ENCODE measurements at regions not wholly inside any gene's neighbourhood (a gene's known extent, or its start where the extent isn't known, plus 50 kb on each side); places are given as distances from the start of the nearest gene placed in this dataset.

- intact Hi-C loops (cut with DNase I; ENCODE audit: low total_unique reads), result no loop called here
- H3K4me1 ChIP-seq, result no peaks in the 10 kb centered on the region
Measured at GRCh38 chr16:64469351-64469750, 652.5 kb downstream of the CDH11 start.

GRCh38 chr16:64468515-64469090, 653.3 kb downstream of the CDH11 start:
- no peaks in the 10 kb centered on the region for H3K36me3 ChIP-seq (ENCODE audit: low read depth, missing control alignments)
- H3K9me3 ChIP-seq, result no peaks in the 10 kb centered on the region
- intact Hi-C loops (cut with DNase I; ENCODE audit: low total_unique reads), result no loop called here
- TF ChIP-seq POLR2A (IDR thresholded peaks at IDR 0.05) (no peak), CTCF (IDR thresholded peaks at IDR 0.05) (no peak)
- H3K4me1 ChIP-seq, result no peaks in the 10 kb centered on the region
- no peak overlapping the region for H3K27ac ChIP-seq
- no peaks in the 10 kb centered on the region for H3K27me3 ChIP-seq
- DNase-seq, result no peak
- WGBS, 2 donors, result 46 to 78% methylated on average over 1 of the region's 1 CpG
- no peak overlapping the region for H3K4me3 ChIP-seq

More at GRCh38 chr16:64469351-64469750, 652.5 kb downstream of the CDH11 start:
- no peaks in the 10 kb centered on the region for H3K36me3 ChIP-seq (ENCODE audit: low read depth, missing control alignments)
- 85 to 100% methylated on average over 1 of the region's 1 CpG for WGBS, 2 donors
- H3K27ac ChIP-seq, result no peak overlapping the region
- no peak overlapping the region for H3K4me3 ChIP-seq
- H3K9me3 ChIP-seq, result no peaks in the 10 kb centered on the region
- TF ChIP-seq POLR2A (IDR thresholded peaks at IDR 0.05) (no peak), CTCF (IDR thresholded peaks at IDR 0.05) (no peak)
- H3K27me3 ChIP-seq, result no peaks in the 10 kb centered on the region
- DNase-seq, result no peak

GRCh38 chr16:64459821-64460220, 662.0 kb downstream of the CDH11 start:
- intact Hi-C loops (cut with DNase I; ENCODE audit: low total_unique reads), result no loop called here
- Histone ChIP-seq H3K4me1 (no peaks in the 10 kb centered on the region), H3K27me3 (no peaks in the 10 kb centered on the region), H3K36me3 (ENCODE audit: low read depth, missing control alignments) (no peaks in the 10 kb centered on the region), H3K4me3 (no peak overlapping the region), H3K9me3 (no peaks in the 10 kb centered on the region), H3K27ac (no peak overlapping the region)
- peak; percentile 59 for DNase-seq
- WGBS, 2 donors, result 20 to 33% methylated on average over 1 of the region's 1 CpG
- TF ChIP-seq POLR2A (IDR thresholded peaks at IDR 0.05), result no peak
- TF ChIP-seq CTCF (IDR thresholded peaks at IDR 0.05), result no peak

- Histone ChIP-seq H3K27me3 (no peaks in the 10 kb centered on the region), H3K4me3 (no peak overlapping the region), H3K9me3 (no peaks in the 10 kb centered on the region), H3K27ac (no peak overlapping the region), H3K36me3 (ENCODE audit: low read depth, missing control alignments) (no peaks in the 10 kb centered on the region), H3K4me1 (no peaks in the 10 kb centered on the region)
- 97 to 100% methylated on average over 2 of the region's 2 CpGs for WGBS, 2 donors
- no peak for DNase-seq
- intact Hi-C loops (cut with DNase I; ENCODE audit: low total_unique reads), result no loop called here
- no peak for TF ChIP-seq POLR2A (IDR thresholded peaks at IDR 0.05)
- no peak for TF ChIP-seq CTCF (IDR thresholded peaks at IDR 0.05)
Measured at GRCh38 chr16:64459402-64459801, 662.5 kb downstream of the CDH11 start.

- no peaks in the 10 kb centered on the region for H3K27me3 ChIP-seq
- no peak for TF ChIP-seq CTCF (IDR thresholded peaks at IDR 0.05)
- TF ChIP-seq POLR2A (IDR thresholded peaks at IDR 0.05), result no peak
- intact Hi-C loops (cut with DNase I; ENCODE audit: low total_unique reads), result no loop called here
- WGBS, 2 donors, result 82 to 87% methylated on average over 1 of the region's 1 CpG
- no peak overlapping the region for H3K27ac ChIP-seq
- no peaks in the 10 kb centered on the region for H3K4me1 ChIP-seq
- no peaks in the 10 kb centered on the region for H3K36me3 ChIP-seq (ENCODE audit: low read depth, missing control alignments)
- H3K9me3 ChIP-seq, result no peaks in the 10 kb centered on the region
- no peak overlapping the region for H3K4me3 ChIP-seq
- no peak for DNase-seq
Measured at GRCh38 chr16:64455275-64455674, 666.6 kb downstream of the CDH11 start.

All from testis (tissue), 2 donors.